Activated T-cell treated with anti-CD3 and anti-CD28 coated beads for 24 hours (primary cell): ENCODE measurements at regions not wholly inside any gene's neighbourhood (a gene's known extent, or its start where the extent isn't known, plus 50 kb on each side); places are given as distances from the start of the nearest gene placed in this dataset.

Source experiments
- DNase-seq: peaks from one replicate; pipeline ENCODE4 v3.0.0-alpha.2; 2020; ENCODE audit warnings: low read depth

GRCh38 chr5:143693651-143694252, 118.2 kb upstream of the HMHB1 start:
- DNase-seq, result no peak

DNA sequence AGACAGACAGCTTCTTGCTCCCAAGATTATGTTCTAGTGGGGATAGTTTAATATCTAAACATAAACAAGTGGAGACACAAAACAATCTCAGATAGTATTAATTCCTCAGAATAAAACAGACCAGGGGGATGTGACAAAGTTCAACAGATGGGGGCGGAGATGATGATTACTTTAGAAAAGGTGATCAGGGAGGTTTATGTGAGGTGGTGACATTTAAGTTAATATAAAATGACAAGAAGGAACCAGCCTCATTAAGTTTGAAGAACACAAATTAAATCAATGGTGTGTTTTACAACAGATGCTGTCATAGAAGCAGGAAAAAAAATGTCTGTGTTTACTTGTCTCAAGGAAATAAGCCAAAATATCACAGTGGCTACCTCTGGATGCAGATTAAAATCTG, 119.6 kb upstream of the HMHB1 start:
- no peak for DNase-seq

DNA sequence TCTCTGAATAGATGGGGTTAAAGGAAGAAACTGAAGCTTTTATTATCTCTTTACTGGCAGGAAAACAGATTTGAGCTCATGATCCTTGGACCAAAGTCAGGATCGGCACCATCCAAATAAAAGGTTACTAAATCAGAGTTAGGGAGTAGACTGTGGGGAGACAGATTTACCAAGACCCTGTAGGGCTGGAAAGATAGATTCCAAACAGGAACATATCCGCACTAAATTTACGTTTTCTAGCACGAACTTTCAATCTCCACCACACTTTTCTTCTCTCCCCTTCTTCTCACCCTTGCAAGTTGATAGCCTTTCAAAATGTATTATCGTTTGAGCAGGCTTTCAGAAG, 120.0 kb upstream of the HMHB1 start:
- no peak for DNase-seq

GRCh38 chr5:143691287-143691944, 120.5 kb upstream of the HMHB1 start:
- DNase-seq, result no peak

GRCh38 chr5:143687604-143688003, 124.4 kb upstream of the HMHB1 start:
- no peak for DNase-seq

- DNase-seq, result no peak
Measured at GRCh38 chr5:143685246-143685815, 126.6 kb upstream of the HMHB1 start.

DNA sequence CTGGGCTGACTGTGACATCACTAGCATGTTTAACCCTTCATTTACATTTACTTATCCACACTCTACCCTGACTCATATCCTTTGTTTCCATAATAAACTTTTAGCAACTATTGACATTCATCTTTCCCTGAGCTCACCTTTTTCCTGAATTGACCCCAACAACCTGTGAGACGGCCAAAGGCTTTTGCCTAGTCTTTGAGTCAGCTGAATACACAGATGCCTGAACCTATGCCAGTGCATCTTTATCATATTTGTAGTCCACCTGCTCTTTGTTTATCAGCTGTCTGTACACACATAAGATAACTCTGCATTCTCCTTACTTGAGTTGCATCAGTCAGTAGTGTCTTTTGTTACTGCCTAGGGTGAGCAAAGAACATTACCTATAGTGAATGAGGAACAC, 128.5 kb upstream of the HMHB1 start:
- no peak for DNase-seq

GRCh38 chr5:143682929-143683386, 129.0 kb upstream of the HMHB1 start:
- no peak for DNase-seq

- no peak for DNase-seq
Measured at GRCh38 chr5:143682246-143682905, 129.6 kb upstream of the HMHB1 start.

DNA sequence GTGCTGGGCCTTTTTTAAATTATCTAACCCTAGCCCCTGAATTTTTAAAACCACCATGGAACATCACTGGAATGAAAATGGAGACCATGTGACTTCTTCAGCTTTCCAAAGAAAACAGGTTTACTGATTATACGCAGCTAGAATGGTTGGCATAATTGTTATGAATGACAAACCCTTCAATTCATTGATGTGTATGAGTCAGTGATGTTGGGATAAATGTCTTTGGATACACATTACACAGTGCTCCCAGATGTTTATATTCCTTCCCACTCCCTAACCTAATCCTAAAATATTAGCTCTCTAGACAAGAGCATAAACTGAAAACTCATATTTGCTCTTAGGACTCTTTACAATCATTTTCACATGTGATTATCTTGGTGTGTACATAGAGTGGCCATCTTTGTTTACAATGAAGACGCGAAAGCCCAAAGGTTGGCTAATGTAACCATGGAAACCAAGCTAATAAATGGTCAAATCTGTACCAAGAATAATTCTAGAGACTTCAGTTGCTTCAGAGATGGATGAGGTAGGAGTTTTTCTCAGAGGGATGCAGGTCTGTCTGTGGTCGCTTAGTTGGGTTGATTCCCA, 131.2 kb upstream of the HMHB1 start:
- DNase-seq, result no peak

GRCh38 chr5:143679777-143680176, 132.2 kb upstream of the HMHB1 start:
- no peak for DNase-seq

- DNase-seq, result no peak
Measured at GRCh38 chr5:143678148-143678905, 133.6 kb upstream of the HMHB1 start.

DNA sequence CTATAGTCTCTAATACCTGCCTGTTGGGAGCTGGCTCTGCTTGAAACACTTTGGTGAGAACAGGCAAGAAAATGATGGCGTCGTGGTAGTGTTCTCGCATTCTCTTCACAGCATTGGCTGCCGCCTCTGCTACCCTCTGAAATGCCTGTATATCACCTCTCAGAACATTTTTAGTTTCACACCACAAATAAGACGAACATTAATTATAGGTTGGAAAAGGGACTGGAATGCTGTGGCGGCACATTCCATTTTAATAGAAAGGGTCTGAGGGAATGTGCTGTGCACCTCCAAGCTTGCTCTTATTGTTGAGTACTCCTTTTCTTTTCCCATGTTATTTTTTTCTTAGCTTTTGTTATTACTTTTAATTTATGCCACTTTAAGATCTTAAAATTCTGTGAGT, 134.6 kb upstream of the HMHB1 start:
- DNase-seq, result no peak

DNA sequence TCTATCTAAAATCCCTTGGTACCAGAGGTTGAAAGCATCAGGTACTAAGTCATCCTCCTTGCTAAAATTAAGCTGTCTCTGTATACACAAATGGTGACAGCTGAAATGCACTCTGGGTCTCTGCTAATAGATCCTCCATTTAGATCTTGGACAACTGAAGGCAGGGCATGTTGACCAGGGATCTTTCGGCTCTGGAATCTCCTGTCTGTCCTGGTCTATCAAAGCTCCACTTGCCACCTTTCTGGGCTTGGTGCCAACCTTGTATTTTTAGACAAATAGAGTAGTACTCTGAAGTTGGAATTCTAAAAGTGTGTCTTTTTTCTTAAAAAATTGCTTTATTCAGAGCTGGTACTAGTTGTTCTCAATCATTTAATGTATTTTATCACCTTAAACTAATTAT, 135.2 kb upstream of the HMHB1 start:
- no peak for DNase-seq

DNA sequence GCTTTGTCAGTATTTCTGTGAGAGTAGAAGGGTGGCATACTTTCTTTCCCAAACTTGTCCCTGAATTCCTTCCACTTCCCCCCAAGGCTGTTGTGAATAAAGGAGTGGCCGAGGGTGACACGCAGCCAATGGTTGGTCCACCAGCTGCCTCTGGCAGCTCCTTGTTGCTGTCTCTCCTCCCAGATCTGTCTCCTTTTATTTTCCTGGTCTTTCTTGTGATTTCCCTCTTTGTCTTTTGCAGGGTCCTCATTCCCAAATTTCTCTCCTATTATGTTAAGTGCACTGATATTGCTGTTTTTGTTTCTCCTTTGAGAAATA, 137.5 kb upstream of the HMHB1 start:
- no peak for DNase-seq

DNA sequence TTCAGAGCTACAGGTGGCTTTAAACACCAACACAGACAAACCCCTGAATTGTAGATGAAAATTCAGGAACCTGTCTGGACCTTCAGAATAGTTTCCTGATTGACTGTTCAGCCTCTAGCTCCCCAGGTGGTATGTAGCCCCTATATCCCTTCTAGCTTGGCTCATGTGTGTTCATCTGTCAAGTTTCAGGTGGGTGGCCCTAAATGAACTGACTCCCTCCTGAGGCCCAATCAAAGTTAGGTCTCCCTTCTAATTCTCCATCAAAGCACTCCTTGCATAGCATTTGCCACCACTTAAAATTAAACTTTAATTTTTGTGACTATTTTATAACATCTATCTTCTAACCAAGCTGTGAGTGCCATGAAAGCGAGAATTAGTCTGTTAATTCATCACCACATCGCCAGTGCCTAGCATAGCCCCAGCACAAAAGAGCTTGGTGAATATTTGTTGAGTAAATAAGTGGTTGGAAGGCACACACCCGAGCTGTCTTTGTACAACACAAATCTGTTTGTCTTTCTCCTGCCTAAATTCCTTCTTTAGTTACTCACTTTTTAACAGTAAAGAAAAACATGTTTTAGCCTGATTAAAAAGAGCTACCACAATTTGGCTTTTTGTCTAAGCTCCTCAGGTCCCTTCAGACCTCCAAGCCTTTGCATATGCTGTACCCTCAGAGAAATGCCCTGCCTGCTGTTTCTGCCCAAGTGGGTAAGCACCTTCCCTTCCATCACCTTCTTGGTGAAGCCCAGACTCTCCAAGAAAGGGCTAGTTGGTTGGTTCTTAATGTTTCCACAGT, 138.1 kb upstream of the HMHB1 start:
- no peak for DNase-seq

DNA sequence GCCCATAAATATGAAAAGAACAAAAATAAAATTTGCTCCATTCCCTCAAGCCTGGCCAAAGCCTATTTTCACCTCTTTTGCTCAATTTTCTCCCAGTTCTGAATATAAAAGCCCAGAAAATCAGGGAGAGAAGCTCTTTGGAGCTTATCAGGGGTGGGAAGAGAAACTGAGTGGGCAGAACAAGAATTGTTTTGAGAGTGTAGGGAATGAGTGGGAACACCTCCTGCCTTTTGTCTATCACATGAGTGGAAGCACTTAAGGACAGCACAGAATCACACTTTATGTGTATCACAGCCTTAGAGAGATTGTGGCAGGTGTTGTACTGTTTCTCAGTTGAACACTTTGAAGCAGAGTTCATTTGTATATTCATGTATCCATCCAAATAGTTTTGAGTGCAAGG, 139.2 kb upstream of the HMHB1 start:
- no peak for DNase-seq

- DNase-seq, result no peak
Measured at GRCh38 chr5:143671674-143672569, 140.0 kb upstream of the HMHB1 start.

DNA sequence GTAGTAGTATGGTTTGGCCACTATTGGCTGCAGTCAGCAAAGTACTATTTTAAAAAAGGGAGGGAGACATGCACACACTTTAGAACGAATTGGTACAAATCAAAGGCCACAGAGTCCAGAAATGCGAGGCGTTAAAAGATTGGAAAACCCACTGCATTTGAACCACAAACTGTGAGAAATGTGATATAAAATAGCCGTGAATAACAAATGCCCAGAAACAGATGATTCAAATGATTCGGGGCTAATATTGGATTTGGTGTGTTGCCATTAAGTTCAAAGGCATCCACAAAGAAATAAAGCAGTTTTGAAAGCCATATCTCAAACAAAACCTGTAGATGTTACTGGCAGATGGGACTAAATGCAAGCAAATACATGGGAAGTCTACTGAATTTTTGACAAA, 140.9 kb upstream of the HMHB1 start:
- DNase-seq, result no peak

GRCh38 chr5:143665866-143666265, 146.1 kb upstream of the HMHB1 start:
- DNase-seq, result no peak

GRCh38 chr5:143664623-143665022, 147.3 kb upstream of the HMHB1 start:
- no peak for DNase-seq
